Stomach smooth muscle (tissue), 2 donors: ENCODE measurements at regions not wholly inside any gene's neighbourhood (a gene's known extent, or its start where the extent isn't known, plus 50 kb on each side); places are given as distances from the start of the nearest gene placed in this dataset.

ENCODE experiments used
- H3K27ac ChIP-seq: one replicate; pipeline ENCODE4 v1.7.0; 2013; ENCODE audit warnings: mild to moderate bottlenecking, low read length, inconsistent platforms
- H3K27me3 ChIP-seq, 2 donors: one replicate each; pipeline ENCODE4 v1.7.0; 2013; ENCODE audit warnings: low read length in 2 of 2; ENCODE audit not compliant: insufficient read depth in 2 of 2, control insufficient read depth in 1 of 2
- H3K36me3 ChIP-seq, 2 donors: one replicate each; pipeline ENCODE4 v1.7.0; 2013; ENCODE audit warnings: low read length in 2 of 2; ENCODE audit not compliant: control insufficient read depth in 2 of 2, insufficient read depth in 2 of 2
- H3K4me1 ChIP-seq: one replicate; pipeline ENCODE4 v1.7.0; 2013; ENCODE audit warnings: low read length; ENCODE audit not compliant: control insufficient read depth, insufficient read depth
- H3K4me3 ChIP-seq, 2 donors: one replicate each; pipeline ENCODE4 v1.7.0; 2013; ENCODE audit warnings: low read length in 2 of 2
- H3K9ac ChIP-seq, 2 donors: one replicate each; pipeline ENCODE4 v1.7.0; 2013; ENCODE audit warnings: low read length in 2 of 2, mild to moderate bottlenecking in 1 of 2
- H3K9me3 ChIP-seq, 2 donors: one replicate each; pipeline ENCODE4 v1.7.0; 2013; ENCODE audit warnings: low read length in 2 of 2; ENCODE audit not compliant: control insufficient read depth in 2 of 2
- donor health status: healthy.
- donor health status: Pancreatic carcinoma.

GRCh38 chr9:3730511-3730922 is 204.7 kb upstream of the RFX3 start:
- Histone ChIP-seq H3K27me3 (no peaks in the 10 kb centered on the region), H3K4me3 (no peak overlapping the region), H3K36me3 (no peaks in the 10 kb centered on the region), H3K27ac (no peak overlapping the region), H3K9ac (no peak overlapping the region), H3K4me1 (no peaks in the 10 kb centered on the region), H3K9me3 (no peaks in the 10 kb centered on the region)

DNA sequence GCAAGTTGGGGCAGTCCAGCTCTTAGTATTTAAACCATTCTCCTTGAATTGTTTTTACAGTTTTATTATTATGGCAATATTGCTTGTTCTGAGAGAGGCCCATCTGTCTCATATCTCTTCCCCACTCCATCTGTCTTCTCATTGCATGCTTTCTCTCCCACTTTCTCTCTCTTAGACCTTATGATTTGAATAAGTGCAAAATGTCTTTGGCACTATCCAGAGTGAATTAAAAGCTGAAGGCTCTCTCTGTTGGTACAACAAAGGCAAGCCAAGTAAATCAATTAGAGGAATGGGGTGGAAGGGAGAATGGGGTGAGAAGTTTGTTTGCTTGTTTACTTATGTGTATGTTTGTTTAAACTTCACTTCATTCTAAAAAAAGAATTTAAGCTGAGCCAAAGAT is 195.3 kb upstream of the RFX3 start:
- Histone ChIP-seq H3K27me3 (no peaks in the 10 kb centered on the region), H3K9me3 (no peaks in the 10 kb centered on the region), H3K4me3 (no peak overlapping the region), H3K4me1 (no peaks in the 10 kb centered on the region), H3K36me3 (no peaks in the 10 kb centered on the region), H3K9ac (no peak overlapping the region), H3K27ac (no peak overlapping the region)

DNA sequence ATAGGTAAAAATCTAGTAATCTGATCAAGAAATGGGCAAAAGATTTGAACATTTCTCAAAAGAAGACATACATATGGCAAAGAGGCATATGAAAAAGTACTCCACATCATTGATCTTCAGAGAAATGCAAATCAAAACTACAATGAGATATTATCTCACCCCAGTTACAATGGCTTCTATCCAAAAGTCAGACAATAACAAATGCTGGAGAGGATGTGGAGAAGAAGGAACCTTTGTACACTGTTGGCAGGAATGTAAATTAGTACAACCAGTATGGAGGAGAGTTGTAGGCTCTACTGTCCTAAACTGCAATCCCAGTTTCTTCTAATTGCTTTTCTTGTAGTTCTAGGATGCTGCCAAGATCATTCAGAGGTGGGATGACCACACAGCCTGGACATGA is 193.5 kb upstream of the RFX3 start:
- H3K4me1 ChIP-seq = no peaks in the 10 kb centered on the region
- no peak overlapping the region for H3K9ac ChIP-seq
- H3K4me3 ChIP-seq = no peak overlapping the region
- H3K27ac ChIP-seq = no peak overlapping the region
- no peaks in the 10 kb centered on the region for H3K27me3 ChIP-seq
- H3K36me3 ChIP-seq = no peaks in the 10 kb centered on the region
- H3K9me3 ChIP-seq = no peaks in the 10 kb centered on the region

- no peak overlapping the region for H3K4me3 ChIP-seq
- H3K36me3 ChIP-seq = no peaks in the 10 kb centered on the region
- no peaks in the 10 kb centered on the region for H3K9me3 ChIP-seq
- H3K4me1 ChIP-seq = no peaks in the 10 kb centered on the region
- H3K27me3 ChIP-seq = no peaks in the 10 kb centered on the region
- no peak overlapping the region for H3K27ac ChIP-seq
- no peak overlapping the region for H3K9ac ChIP-seq
These were observed 190.6 kb upstream of the RFX3 start for GRCh38 chr9:3716415-3716814.

GRCh38 chr9:3708751-3709150 is 182.9 kb upstream of the RFX3 start:
- Histone ChIP-seq H3K27ac (no peak overlapping the region), H3K27me3 (no peaks in the 10 kb centered on the region), H3K4me3 (no peak overlapping the region), H3K9me3 (no peaks in the 10 kb centered on the region), H3K36me3 (no peaks in the 10 kb centered on the region), H3K9ac (no peak overlapping the region), H3K4me1 (no peaks in the 10 kb centered on the region)

GRCh38 chr9:3704890-3705289 is 179.1 kb upstream of the RFX3 start:
- Histone ChIP-seq H3K9ac (no peak overlapping the region), H3K9me3 (no peaks in the 10 kb centered on the region), H3K36me3 (no peaks in the 10 kb centered on the region), H3K4me3 (no peak overlapping the region), H3K27ac (no peak overlapping the region), H3K4me1 (no peaks in the 10 kb centered on the region), H3K27me3 (no peaks in the 10 kb centered on the region)

DNA sequence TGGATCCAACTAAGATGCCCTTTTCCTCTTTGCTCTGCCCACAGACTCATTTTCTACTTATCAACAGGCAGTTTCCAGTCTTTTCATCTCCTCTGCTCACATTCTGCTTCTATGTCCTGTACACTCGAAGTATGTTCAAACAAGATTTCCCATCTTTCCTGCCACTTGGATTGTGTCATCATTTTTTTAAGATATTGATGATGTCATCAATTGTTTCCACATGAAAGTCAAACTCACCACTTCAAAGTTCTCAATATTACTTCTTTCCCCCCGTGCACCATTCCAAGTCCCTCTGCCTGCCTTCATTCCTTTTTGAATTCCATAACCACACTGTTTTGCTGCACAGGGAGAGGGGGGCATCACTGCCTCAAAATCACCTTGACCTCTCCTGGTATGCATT is 175.0 kb upstream of the RFX3 start:
- Histone ChIP-seq H3K36me3 (no peaks in the 10 kb centered on the region), H3K9me3 (no peaks in the 10 kb centered on the region), H3K27ac (no peak overlapping the region), H3K4me1 (no peaks in the 10 kb centered on the region), H3K4me3 (no peak overlapping the region), H3K9ac (no peak overlapping the region), H3K27me3 (no peaks in the 10 kb centered on the region)

DNA sequence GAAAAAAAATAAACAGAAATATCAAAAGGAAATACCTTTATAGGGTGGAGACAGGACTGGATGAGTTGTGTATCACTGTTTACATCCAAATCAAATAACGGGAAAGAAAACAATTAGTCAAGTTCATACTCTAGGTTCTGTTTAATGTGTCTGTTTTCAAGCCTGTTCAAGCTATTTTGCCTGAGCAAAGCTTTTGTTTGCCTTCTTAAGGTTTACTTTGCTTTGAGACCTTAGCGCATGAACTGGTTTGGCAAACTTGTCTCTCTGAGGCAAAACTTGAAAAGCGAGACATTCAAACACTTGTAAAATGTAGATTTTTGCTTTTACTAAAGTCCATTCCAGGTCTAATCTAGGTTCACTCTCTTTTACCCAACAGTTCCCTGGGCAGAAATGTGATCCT is 174.1 kb upstream of the RFX3 start:
- H3K27me3 ChIP-seq = no peaks in the 10 kb centered on the region
- no peaks in the 10 kb centered on the region for H3K4me1 ChIP-seq
- H3K9me3 ChIP-seq = no peaks in the 10 kb centered on the region
- no peaks in the 10 kb centered on the region for H3K36me3 ChIP-seq
- H3K9ac ChIP-seq = no peak overlapping the region
- no peak overlapping the region for H3K27ac ChIP-seq
- H3K4me3 ChIP-seq = no peak overlapping the region

GRCh38 chr9:3698531-3698930 is 172.7 kb upstream of the RFX3 start:
- H3K9me3 ChIP-seq = no peaks in the 10 kb centered on the region
- no peaks in the 10 kb centered on the region for H3K36me3 ChIP-seq
- no peak overlapping the region for H3K9ac ChIP-seq
- H3K27ac ChIP-seq = no peak overlapping the region
- no peaks in the 10 kb centered on the region for H3K27me3 ChIP-seq
- H3K4me1 ChIP-seq = no peaks in the 10 kb centered on the region
- H3K4me3 ChIP-seq = no peak overlapping the region

- Histone ChIP-seq H3K27me3 (no peaks in the 10 kb centered on the region), H3K4me1 (no peaks in the 10 kb centered on the region), H3K36me3 (no peaks in the 10 kb centered on the region), H3K4me3 (no peak overlapping the region), H3K9me3 (no peaks in the 10 kb centered on the region), H3K9ac (no peak overlapping the region), H3K27ac (no peak overlapping the region)
These were observed 172.3 kb upstream of the RFX3 start for GRCh38 chr9:3698076-3698475.

DNA sequence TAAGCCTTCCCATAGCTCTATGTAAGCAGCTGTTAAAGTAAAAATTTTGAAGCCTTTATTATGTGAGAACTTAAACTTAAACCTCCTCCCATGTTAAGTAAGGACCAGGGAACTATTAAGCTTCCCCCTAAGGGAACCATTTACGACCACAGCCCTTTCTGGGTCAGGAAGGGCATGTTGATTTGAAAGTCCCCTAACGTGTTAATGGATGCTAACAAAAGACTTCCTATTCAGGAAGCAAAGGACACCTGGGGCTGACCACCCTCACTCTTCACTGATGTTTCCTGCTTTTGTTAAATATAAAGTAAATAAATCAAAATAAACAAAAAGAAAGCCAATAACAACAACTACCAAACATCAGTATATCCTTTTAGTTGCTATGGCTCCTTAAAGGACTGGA is 170.6 kb upstream of the RFX3 start:
- no peaks in the 10 kb centered on the region for H3K9me3 ChIP-seq
- no peaks in the 10 kb centered on the region for H3K4me1 ChIP-seq
- no peak overlapping the region for H3K4me3 ChIP-seq
- no peaks in the 10 kb centered on the region for H3K27me3 ChIP-seq
- no peaks in the 10 kb centered on the region for H3K36me3 ChIP-seq
- no peak overlapping the region for H3K9ac ChIP-seq
- no peak overlapping the region for H3K27ac ChIP-seq

DNA sequence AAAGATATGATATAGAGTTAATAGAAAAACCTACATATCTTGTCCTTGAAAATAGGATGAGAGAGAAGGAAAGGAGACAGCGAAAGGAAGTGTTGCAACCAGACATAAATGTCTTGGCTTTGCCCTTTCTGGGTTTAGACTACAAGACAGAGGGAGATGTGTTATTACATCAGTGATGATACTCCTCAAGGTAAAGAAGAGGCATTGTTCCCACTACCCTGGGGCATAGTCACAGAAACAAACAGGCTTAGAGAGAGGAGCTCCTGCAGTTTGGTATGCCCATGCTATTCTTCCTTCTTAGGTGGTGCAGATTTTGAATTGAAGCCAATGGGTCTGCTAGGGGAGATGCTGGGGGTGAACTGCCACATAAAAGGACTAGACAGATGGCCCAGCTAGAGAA is 166.8 kb upstream of the RFX3 start:
- H3K36me3 ChIP-seq = no peaks in the 10 kb centered on the region
- no peak overlapping the region for H3K4me3 ChIP-seq
- H3K27ac ChIP-seq = no peak overlapping the region
- H3K9ac ChIP-seq = no peak overlapping the region
- H3K9me3 ChIP-seq = no peaks in the 10 kb centered on the region
- no peaks in the 10 kb centered on the region for H3K27me3 ChIP-seq
- no peaks in the 10 kb centered on the region for H3K4me1 ChIP-seq
